SK-N-SH (cell line): ENCODE measurements at regions not wholly inside any gene's neighbourhood (a gene's known extent, or its start where the extent isn't known, plus 50 kb on each side); places are given as distances from the start of the nearest gene placed in this dataset.

ENCODE experiments used
- CTCF ChIA-PET: fragments of 300-600, 350-600 bp; formaldehyde crosslinking; extraction: SDS; loops from one replicate; lab custom pipeline; 2021; lab: Yijun Ruan, JAX
- POLR2A ChIA-PET: fragments of 350-600 bp; sonication (Branson Sonifier 250); formaldehyde crosslinking; extraction: SDS; loops from one replicate; lab custom pipeline; 2020; ENCODE audit warnings: antibody characterized with exemption, inconsistent platforms; lab: Yijun Ruan, JAX
- DNase-seq: peaks from one replicate; pipeline ENCODE4 v3.0.0; 2012
- H2AFZ ChIP-seq: fragments of 200-600 bp; sonication (generic); 2 replicates; pipeline ENCODE4 v1.8.1; 2016; ENCODE audit warnings: antibody characterized with exemption, mild to moderate bottlenecking, low read depth
- H3F3A ChIP-seq: fragments of 200-600 bp; sonication (generic); replicated peaks from 2 replicates; pipeline ENCODE3; 2016; ENCODE audit warnings: antibody characterized with exemption, mild to moderate bottlenecking; ENCODE audit not compliant: insufficient read depth
- H3K27ac ChIP-seq, 2 experiments: fragments of 200-500 bp in 1 of 2; fragments of 200-600 bp in 1 of 2; sonication (Bioruptor generic) in 1 of 2; sonication (generic), shearing (Covaris generic) in 1 of 2; 2 replicates each; pipeline versions ENCODE4 v1.5.1 to v1.6.1; 2014 to 2016; ENCODE audit warnings: low read depth in 2 of 2, inconsistent platforms in 1 of 2, low read length in 1 of 2, mild to moderate bottlenecking in 1 of 2, mixed read lengths in 1 of 2
- H3K27me3 ChIP-seq: fragments of 200-600 bp; sonication (generic), shearing (Covaris generic); 2 replicates; pipeline ENCODE4 v1.6.1; 2016; ENCODE audit warnings: mixed run types; ENCODE audit not compliant: insufficient read depth
- H3K36me3 ChIP-seq, 2 experiments: fragments of 200-500 bp in 1 of 2; fragments of 200-600 bp in 1 of 2; sonication (Bioruptor generic) in 1 of 2; sonication (generic) in 1 of 2; replicated peaks in 1 of 2; 2 replicates each; pipeline versions ENCODE3 to v1.5.1; 2014 to 2016; ENCODE audit warnings: low read length in 1 of 2, mild to moderate bottlenecking in 1 of 2; ENCODE audit not compliant: insufficient read depth in 2 of 2, control insufficient read depth in 1 of 2
- H3K4me1 ChIP-seq, 2 experiments: fragments of 200-500 bp in 1 of 2; fragments of 200-600 bp in 1 of 2; sonication (Bioruptor generic) in 1 of 2; sonication (generic), shearing (Covaris generic) in 1 of 2; 2 replicates each; pipeline versions ENCODE4 v1.5.1 to v1.6.1; 2014 to 2016; ENCODE audit warnings: low read depth in 1 of 2, low read length in 1 of 2, mixed run types in 1 of 2; ENCODE audit not compliant: insufficient read depth in 2 of 2, control insufficient read depth in 1 of 2
- H3K4me2 ChIP-seq: fragments of 200-600 bp; sonication (generic), shearing (Covaris generic); 2 replicates; pipeline ENCODE4 v1.6.1; 2017; ENCODE audit warnings: mixed run types
- H3K4me3 ChIP-seq, 2 experiments: fragments of 200-500 bp in 1 of 2; fragments of 200-600 bp in 1 of 2; sonication (Bioruptor generic) in 1 of 2; sonication (generic), shearing (Covaris generic) in 1 of 2; 2 replicates each; pipeline versions ENCODE4 v1.5.1 to v1.8.1; 2014 to 2016; ENCODE audit warnings: low read depth in 2 of 2, inconsistent platforms in 1 of 2, low read length in 1 of 2, mild to moderate bottlenecking in 1 of 2, mixed read lengths in 1 of 2, moderate library complexity in 1 of 2
- H3K79me2 ChIP-seq: fragments of 200-600 bp; sonication (generic); 2 replicates; pipeline ENCODE4 v1.8.1; 2017; ENCODE audit warnings: mild to moderate bottlenecking; ENCODE audit not compliant: insufficient read depth
- H3K9ac ChIP-seq: fragments of 200-600 bp; sonication (generic); 2 replicates; pipeline ENCODE4 v1.6.1; 2017; ENCODE audit warnings: mixed run types
- H3K9me2 ChIP-seq: fragments of 200-600 bp; sonication (generic); 2 replicates; pipeline ENCODE4 v1.6.1; 2017; ENCODE audit warnings: mixed run types
- H3K9me3 ChIP-seq: fragments of 200-600 bp; sonication (generic); 2 replicates; pipeline ENCODE4 v1.6.1; 2017; ENCODE audit warnings: mixed run types, mild to moderate bottlenecking, moderate library complexity
- H4K20me1 ChIP-seq: fragments of 200-600 bp; sonication (generic); 2 replicates; pipeline ENCODE4 v1.6.1; 2017; ENCODE audit warnings: mild to moderate bottlenecking, mixed run types; ENCODE audit not compliant: insufficient read depth
- ELF1 ChIP-seq: IDR thresholded peaks from 2 replicates; pipeline ENCODE4 v1.4.0; 2012
- EP300 ChIP-seq, 2 experiments: IDR thresholded peaks; 2 replicates each; pipeline versions ENCODE4 v1.4.0 to v1.6.1; 2012; ENCODE audit warnings: borderline replicate concordance in 1 of 2, low read depth in 1 of 2, low read length in 1 of 2
- FOXM1 ChIP-seq: IDR thresholded peaks from 2 replicates; pipeline ENCODE4 v1.4.0; 2012; ENCODE audit warnings: low read depth, mild to moderate bottlenecking
- GABPA ChIP-seq: IDR thresholded peaks from 2 replicates; pipeline ENCODE4 v1.4.0; 2012; ENCODE audit warnings: low read depth, mild to moderate bottlenecking
- GATA2 ChIP-seq: sonication (generic); formaldehyde crosslinking; IDR thresholded peaks from 2 replicates; pipeline ENCODE4 v1.5.0; 2020; ENCODE audit warnings: mild to moderate bottlenecking, missing genetic modification reagents
- IRF3 ChIP-seq: fragments of 150-350 bp; IDR thresholded peaks from 2 replicates; pipeline ENCODE4 v1.6.1; 2016; ENCODE audit warnings: mild to moderate bottlenecking, low read depth, low read length
- MXI1 ChIP-seq: IDR thresholded peaks from 2 replicates; pipeline ENCODE4 v1.6.1; 2012; ENCODE audit warnings: mild to moderate bottlenecking, low read depth, low read length, improper control_type of control experiment
- NFIC ChIP-seq: IDR thresholded peaks from 2 replicates; pipeline ENCODE4 v1.4.0; 2012; ENCODE audit warnings: borderline replicate concordance
- POLR2AphosphoS5 ChIP-seq: IDR thresholded peaks from 2 replicates; pipeline ENCODE4 v1.6.1; 2012; ENCODE audit warnings: low read depth, low read length
- RFX5 ChIP-seq: IDR thresholded peaks from 2 replicates; pipeline ENCODE4 v1.6.1; 2012; ENCODE audit warnings: mild to moderate bottlenecking, improper control_type of control experiment, low read length
- SIN3A ChIP-seq: IDR thresholded peaks from 2 replicates; pipeline ENCODE4 v1.6.1; 2012; ENCODE audit warnings: low read depth, mild to moderate bottlenecking, low read length, moderate library complexity, borderline replicate concordance
- WGBS: methylation state at CpG from one replicate; pipeline ENCODE4 v1.1.6; 2017; ENCODE audit warnings: low lambda C conversion rate; 5-methylcytosine and 5-hydroxymethylcytosine counted together
- TF ChIP-seq, protein P1 (sequence below): IDR thresholded peaks from 2 replicates; pipeline ENCODE4 v1.4.0; 2012; ENCODE audit warnings: low read depth, borderline replicate concordance
- TF ChIP-seq, protein P2 (sequence below): fragments of 200-600 bp; sonication (generic); IDR thresholded peaks from 2 replicates; pipeline ENCODE4 v1.6.1; 2017; ENCODE audit warnings: antibody characterized with exemption, mild to moderate bottlenecking, moderate library complexity

DNA sequence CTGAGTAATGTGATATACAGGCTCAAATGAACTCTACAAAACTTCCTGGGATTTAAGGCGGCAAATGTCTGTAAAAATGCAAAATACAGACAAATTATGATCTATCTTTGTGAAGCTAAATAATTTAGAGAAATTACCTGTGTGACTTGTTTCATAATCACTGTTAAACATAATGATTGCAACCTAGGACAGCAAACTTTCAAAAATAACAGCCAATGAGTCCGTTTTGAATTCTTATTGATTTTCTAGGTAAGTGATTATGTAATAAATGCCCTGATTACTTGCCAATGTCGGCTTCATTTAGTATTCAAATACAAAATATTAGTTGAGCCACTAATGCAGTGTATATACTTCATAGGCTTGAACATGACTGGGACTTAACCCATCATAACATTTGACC is 238.2 kb upstream of the DAB2 start:
- POLR2A ChIA-PET: no interaction called here
- Histone ChIP-seq H3K4me2 (no peak overlapping the region), H3K4me3 (no peak overlapping the region), H3K4me1 (no peaks in the 10 kb centered on the region), H3K9ac (no peak overlapping the region), H3K9me3 (no peaks in the 10 kb centered on the region), H3K36me3 (no peaks in the 10 kb centered on the region), H3K27ac (no peak overlapping the region), H3K27me3 (peaks cover 5% of the 10 kb centered on the region; the same call in 1 of the 2 replicates), H2AFZ (no peak overlapping the region), H3K9me2 (no peaks in the 10 kb centered on the region), H4K20me1 (no peaks in the 10 kb centered on the region), H3K79me2 (no peaks in the 10 kb centered on the region), H3F3A (no peaks in the 10 kb centered on the region)
- CTCF ChIA-PET: no interaction called here
- DNase-seq: no peak
- TF ChIP-seq NFIC (no peak), GATA2 (CRISPR knock-in tag) (no peak), GABPA (no peak), MXI1 (no peak)
- TF ChIP-seq, protein P1, sequence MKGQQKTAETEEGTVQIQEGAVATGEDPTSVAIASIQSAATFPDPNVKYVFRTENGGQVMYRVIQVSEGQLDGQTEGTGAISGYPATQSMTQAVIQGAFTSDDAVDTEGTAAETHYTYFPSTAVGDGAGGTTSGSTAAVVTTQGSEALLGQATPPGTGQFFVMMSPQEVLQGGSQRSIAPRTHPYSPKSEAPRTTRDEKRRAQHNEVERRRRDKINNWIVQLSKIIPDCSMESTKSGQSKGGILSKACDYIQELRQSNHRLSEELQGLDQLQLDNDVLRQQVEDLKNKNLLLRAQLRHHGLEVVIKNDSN: no peak
- TF ChIP-seq, protein P2, sequence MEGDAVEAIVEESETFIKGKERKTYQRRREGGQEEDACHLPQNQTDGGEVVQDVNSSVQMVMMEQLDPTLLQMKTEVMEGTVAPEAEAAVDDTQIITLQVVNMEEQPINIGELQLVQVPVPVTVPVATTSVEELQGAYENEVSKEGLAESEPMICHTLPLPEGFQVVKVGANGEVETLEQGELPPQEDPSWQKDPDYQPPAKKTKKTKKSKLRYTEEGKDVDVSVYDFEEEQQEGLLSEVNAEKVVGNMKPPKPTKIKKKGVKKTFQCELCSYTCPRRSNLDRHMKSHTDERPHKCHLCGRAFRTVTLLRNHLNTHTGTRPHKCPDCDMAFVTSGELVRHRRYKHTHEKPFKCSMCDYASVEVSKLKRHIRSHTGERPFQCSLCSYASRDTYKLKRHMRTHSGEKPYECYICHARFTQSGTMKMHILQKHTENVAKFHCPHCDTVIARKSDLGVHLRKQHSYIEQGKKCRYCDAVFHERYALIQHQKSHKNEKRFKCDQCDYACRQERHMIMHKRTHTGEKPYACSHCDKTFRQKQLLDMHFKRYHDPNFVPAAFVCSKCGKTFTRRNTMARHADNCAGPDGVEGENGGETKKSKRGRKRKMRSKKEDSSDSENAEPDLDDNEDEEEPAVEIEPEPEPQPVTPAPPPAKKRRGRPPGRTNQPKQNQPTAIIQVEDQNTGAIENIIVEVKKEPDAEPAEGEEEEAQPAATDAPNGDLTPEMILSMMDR: no peak
- 2% methylated on average over 3 of the region's 3 CpGs for WGBS

GRCh38 chr5:39661026-39661779 is 236.4 kb upstream of the DAB2 start:
- Histone ChIP-seq H4K20me1 (no peaks in the 10 kb centered on the region), H3K4me1 (no peaks in the 10 kb centered on the region), H2AFZ (no peak overlapping the region), H3K9me2 (no peaks in the 10 kb centered on the region), H3K36me3 (no peaks in the 10 kb centered on the region), H3K9me3 (no peaks in the 10 kb centered on the region), H3K27ac (no peak overlapping the region), H3K27me3 (peaks cover 5% of the 10 kb centered on the region; the same call in 1 of the 2 replicates), H3K9ac (no peak overlapping the region)
- CTCF ChIA-PET: interaction anchor here (1.0 kb wide), 1 partner anchor 443 kb away, joined by 3 read pairs; no protein-coding TSS in a partner anchor
- TF ChIP-seq RFX5 (no peak), POLR2AphosphoS5 (no peak), FOXM1 (no peak), ELF1 (no peak), SIN3A (no peak), NFIC (no peak), IRF3 (no peak), EP300 (IDR thresholded peaks at IDR 0.05; ENCODE audit: borderline replicate concordance in 1 of 2, low read depth in 1 of 2, low read length in 1 of 2) (no peak)
- TF ChIP-seq, all 33 proteins: peak for 0
- no peak for DNase-seq
- no peaks in the 10 kb centered on the region for H3K79me2 ChIP-seq
- H3K4me3 ChIP-seq: no peak overlapping the region
- no peak overlapping the region for H3K4me2 ChIP-seq
- H3F3A ChIP-seq: no peaks in the 10 kb centered on the region
- POLR2A ChIA-PET: no interaction called here
